GM21390 (cell line): ENCODE measurements at regions not wholly inside any gene's neighbourhood (a gene's known extent, or its start where the extent isn't known, plus 50 kb on each side); places are given as distances from the start of the nearest gene placed in this dataset.

Source experiments
- ATAC-seq: cut with Tn5 transposase; IDR thresholded peaks from one replicate; pipeline ENCODE4 v1.9.1; 2021; ENCODE audit not compliant: unreplicated experiment

DNA sequence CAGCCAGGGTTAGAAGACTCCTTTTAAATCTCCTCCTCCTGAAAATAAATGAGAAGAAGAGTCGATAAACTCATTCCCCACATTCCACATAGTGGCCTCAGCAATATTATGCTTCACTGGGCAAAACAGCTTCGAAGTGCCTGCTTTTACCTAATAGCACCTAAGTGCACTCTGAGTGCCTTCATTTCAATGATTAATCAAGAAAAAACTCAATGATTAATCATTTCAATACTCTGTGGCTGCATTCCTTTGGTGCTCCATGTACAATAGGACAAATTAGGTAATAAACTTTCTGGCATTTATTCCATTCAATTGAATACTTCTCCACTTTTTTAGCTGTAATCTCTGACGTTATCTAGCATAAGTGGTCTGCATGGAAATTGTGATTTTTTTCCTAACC is 174.6 kb downstream of the CCDC71L start:
- ATAC-seq = no peak

DNA sequence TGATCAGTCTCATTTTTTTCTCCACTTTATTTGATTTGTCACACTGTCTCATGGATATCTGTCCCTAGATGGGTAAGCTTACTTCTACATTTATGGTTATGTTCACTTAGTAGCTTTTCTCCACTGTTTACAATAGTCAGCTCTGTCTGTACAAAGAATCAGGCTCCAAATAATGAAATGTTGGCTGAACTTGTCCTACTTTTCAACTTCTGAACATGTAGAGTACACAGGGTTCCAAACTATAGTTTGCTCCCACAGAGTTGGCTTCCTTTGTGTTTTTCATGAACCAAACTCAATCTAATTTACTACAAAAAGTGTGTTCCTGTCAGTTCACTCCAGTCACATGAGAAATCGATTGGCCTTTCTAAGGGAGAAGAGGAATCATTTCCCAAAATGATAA is 175.0 kb downstream of the CCDC71L start:
- ATAC-seq = no peak

DNA sequence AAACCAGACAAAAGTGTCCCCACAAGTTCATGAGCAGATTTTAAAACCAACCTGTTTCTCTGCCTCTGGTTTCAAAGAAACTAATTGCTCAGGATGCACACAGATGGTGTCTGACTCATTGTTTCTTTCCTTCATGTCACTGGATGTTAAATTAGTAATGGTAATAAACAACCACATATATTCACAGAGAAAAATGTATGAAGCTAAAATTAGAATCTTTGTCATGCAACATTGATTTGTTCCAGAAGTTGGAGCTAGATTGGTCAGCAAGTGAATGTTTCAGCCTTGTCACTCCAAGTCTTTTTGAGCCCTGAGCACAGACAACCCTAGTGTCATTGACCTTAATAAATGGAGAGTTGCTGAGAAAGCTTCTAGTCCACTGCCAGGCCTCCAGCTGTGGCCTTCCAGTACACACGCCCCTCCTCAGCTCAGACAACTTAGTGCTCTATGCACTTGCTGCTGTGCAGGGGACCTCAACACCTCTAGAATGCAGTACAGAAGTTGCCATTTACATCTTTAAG is 175.9 kb downstream of the CCDC71L start:
- peak; percentile 43 for ATAC-seq

DNA sequence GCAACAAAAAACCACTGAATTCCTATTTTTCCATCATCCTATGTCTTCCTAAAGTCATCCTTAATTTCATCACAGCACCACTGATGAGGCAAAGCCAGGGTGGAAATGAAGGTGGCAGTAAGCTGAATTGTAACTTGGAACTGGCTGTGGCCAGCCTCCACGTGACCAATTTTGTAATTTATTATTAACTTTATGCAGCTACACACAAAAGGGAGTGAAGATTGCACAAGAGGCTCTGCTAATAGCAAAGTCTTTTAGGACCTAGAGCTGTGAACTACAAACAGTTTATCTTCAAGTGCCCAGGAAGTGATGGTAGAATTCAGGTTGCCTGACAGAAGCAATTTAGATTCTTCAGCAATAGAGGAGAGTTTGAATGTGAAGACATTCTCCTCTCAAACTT is 176.4 kb downstream of the CCDC71L start:
- peak; percentile 14 for ATAC-seq

DNA sequence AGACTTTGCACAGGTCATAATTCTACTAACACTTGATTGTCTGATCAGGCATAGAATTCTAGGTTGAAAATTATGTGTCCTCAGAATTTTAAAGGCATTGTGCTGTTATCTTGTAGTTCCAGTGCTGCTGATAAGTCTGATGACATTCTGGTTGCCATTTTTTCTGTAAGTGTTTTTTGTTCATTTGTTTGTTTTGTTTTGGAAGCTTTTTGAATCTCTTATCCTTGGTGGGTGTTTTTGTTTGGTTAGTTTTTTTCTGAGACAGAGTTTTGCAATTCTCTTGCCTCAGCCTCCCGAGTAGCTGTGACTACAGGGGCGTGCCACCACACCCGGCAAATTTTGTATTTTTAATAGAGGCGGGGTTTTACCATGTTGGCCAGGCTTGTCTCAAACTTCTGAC is 178.9 kb downstream of the CCDC71L start:
- ATAC-seq = no peak

DNA sequence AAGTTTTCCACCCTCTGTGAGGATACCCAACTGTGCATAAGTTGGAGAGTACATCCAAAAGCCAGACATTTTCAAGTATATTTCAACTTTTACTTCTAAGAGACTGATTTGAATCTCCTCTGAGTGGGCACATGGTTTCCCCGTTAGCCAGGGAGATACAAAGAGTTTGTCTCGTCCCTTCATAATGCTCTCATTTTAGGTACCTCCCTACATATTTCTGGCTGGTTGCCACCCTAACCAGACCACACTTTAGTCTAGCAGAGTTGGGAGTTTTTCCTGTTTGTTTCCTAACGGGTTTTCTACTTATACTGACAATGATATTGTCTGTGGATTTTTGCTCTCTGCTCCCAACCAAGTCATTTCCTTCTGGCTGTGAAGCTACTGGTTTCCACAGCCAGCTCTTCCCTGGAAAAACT is 180.3 kb downstream of the CCDC71L start:
- no peak for ATAC-seq

DNA sequence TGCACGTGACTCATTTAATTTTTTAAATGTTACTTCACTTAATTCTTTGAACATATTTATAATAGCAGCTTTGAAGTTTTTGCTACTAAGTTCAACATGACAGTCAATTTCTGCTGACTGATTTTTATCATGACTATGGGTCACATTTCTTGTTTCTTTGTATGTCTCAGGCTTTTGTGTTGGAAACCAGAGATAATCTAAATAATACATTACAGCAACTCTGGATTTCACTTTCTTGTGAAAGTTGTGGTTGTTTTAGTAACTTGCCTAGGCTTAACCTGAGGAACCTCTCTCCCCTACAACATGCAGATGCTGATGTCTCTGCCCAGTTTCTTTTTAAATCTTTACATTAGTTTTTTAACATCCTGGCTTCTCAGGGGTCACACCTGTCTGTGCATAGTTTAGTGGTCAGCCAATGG is 180.8 kb downstream of the CCDC71L start:
- peak; percentile 76 for ATAC-seq

DNA sequence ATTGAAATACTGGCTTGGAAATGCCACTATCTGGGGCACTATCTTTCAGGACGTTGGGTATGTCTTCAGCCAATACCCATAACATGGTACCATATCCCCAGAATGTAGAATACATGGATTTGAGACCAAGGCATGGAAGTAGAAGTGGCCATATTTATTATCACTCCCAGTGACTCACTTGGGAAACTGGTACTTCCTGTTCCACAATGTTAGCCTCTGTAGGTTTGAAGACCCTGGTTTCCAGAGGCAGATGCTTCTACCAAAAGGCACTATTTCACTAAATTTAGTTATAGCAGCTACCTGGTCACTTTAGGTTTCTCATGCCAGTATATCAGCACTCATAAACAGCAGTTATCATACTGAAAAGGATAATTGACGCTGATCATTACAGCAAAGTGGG is 184.2 kb downstream of the CCDC71L start:
- no peak for ATAC-seq

DNA sequence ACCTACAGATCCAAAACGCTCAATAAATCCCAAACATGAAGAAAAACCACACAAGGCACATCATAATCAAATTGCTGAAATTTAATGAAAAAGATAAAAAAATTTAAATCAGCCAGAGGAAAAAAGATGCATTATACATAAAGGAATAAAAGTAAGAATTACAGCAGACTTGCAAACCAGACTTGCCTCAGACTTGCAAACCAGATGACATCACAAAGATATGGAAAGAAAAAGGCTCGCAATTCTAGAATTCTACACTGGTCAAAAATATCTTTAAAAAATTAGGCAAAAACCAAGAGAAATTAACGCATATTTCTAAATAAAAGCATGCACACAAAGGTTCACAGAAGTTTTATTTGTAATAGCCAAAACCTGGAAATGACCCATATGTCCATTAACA is 188.0 kb upstream of the NAMPT start:
- ATAC-seq = no peak

DNA sequence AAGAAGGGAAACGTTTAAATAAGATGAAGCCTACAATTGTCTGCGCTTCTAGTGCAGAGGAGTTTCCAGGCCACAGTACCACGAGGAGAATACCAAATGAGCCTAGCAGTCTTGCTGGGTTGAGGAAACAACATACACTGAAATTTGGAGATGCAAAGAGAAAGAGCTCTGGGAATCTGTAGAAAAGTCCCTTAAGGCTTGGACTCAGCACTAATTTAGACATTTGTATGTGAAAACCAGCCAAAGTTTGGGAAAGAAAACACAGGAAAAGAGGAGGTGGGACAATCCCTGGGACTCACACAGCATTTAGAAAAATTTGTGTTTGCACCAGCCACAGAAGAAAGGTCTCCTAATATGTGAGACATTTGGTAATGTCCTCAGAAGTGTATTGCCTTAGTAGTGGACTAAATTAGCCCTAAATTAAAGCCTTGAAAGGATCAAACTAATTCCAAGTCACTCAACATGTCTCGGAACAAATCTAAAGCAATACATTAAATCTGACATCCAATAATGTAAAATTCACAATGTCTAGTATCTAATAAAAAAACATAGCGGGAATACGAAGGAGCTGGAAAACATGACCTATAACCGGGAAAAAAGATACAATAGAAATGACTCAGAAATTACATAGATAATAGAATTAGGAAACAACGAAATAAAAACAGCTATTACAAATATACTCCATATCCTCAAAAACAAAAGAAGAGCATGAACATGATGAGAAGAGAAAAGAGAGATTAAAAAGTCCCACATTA is 187.1 kb upstream of the NAMPT start:
- ATAC-seq = no peak

DNA sequence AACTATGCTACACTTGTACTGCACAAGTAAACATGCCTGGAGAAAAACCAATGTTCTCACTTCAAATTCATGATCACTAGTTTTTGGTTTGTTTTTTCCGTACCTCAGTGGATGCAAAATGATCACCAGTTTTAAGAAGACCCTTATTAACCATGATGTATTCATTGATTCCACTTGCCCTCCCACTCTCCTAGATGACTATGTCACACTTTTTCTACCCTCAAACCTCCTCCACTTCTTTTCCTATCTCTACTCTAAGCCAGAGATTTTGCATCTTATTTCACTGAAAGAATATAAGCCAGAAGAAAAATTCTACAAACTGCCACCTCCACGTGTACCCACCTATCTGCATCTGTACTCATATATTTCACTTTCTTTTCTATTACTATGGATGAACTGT is 186.2 kb upstream of the NAMPT start:
- ATAC-seq = no peak

DNA sequence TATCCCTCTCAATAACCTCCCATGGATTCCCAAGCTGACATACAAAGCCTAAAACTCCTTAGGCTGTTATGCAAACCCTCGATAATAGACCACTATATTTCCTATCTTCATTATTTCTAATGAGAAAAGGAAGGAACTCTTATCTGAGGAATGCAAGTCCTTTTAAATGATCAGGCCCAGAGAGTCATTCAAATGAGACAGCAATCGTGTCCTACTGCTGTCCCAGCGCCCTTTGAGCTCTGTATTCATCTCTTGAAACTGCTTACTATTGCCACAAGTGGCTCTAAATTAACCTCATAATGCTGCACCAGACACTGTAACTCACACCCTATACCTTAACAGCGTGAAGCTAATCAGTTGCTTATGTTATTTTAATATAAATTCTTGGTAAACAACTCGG is 182.1 kb upstream of the NAMPT start:
- no peak for ATAC-seq

DNA sequence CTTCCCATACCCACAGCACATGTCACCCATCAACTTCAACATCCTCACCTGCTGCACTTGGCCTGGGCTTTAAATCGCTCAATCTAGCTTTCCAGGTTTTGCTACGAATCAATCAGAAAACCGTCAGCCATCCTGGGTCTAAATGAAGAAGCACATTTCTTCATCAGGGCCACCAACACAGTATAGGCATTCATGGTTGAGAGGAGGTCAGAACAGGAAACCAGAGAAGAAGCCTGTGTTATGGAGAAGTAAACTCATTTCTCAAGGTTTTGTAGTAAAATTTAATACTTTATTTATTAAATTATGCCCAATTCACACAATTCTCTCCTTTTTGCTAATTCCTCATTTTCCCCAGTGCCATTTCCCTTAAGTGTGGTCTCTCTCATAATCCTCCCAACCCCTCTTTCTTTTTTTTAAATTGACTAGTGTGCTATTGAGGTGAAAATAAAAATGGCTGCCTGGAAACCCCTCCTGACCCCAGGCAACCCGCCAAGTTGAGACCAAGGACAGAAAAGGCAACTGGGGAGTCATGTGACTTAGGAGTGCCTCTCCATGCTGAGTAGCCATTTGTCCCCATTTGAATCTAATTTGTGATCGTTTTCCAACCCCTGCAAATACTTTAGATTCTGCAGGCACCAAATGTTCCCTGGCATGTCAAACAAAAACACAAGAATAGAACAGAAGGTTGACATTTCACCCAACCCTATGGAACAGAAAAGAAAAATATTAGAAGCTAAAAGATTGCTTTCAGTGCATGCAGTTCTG is 181.1 kb upstream of the NAMPT start:
- ATAC-seq = no peak

DNA sequence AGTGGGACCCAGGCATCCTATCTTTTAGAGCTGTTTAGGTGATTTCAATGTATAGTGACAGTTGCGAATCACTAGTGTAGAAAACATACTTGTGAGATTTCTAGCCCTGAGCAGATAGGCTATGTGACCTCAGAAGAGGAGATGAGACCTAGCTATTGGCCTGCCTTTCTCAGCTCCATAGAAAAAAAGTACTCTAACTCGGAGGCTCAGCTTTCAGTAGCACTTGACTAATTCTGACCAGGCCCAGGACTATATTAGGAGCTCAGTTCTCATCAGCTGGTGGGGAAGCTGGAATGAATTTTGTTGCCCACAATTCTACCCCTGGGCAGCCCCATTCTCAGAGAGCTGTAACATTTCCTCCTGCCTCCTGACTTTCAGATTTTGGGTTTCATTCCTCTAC is 179.9 kb upstream of the NAMPT start:
- no peak for ATAC-seq

DNA sequence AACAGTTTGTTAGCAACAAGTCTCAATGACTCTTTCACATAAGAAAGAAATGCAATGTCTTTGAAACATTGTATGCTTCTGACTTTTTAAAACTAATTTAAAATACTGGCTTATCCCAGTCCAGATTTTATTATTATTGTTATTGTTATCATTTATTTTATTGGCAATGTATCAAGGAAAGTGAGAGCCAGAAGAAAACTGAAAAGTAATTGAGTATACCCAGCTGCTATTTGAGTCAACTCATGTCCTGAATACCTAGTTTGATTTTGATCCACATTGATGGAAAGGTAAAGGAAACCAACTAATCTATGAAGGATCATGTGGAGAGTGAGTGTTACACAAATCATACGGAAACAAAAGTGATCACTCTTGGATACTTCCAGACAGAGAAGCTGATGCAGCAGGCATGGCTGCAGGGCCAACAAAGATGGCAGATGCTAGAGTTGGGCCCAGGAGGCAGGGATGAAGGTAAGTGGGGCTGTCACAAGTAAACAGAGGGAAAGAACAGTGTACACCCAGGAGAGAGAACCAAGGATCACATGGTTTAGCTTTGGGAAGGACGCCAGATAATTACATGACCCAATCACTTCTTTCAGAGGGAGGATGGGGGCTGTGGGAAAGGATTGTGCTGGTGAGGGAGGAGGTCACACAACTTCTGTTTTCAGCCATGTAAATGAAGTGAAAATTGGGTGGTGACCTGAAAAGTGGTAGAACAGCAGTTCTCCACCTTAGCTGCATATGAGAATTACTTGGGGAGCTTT is 179.2 kb upstream of the NAMPT start:
- ATAC-seq = no peak

DNA sequence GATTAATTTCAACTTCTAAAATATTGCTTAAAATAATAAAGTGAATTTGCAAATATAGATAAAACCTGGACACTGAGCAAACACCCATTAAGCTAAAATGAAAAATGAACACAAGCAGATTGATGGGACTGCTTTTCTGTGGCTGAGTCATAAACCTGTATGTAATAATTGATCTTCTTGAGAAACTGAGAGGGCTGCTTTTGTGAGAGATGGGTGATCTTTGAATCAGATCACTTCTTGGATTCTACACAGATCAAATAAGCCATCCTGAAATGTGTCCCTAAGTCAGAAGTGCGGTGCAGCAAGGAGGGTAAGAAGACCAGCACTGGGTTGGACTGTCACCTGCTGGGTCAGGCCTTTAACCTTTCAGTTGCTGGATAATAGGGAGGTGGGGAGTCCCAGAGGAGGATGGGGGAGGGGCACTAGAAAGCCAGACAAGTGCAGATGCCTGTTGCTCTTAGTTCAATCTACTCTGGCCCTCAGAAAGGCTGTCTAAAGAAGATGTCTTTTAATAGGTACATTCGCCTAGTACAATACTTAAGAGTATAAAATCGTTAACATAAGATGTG is 178.2 kb upstream of the NAMPT start:
- ATAC-seq = no peak

DNA sequence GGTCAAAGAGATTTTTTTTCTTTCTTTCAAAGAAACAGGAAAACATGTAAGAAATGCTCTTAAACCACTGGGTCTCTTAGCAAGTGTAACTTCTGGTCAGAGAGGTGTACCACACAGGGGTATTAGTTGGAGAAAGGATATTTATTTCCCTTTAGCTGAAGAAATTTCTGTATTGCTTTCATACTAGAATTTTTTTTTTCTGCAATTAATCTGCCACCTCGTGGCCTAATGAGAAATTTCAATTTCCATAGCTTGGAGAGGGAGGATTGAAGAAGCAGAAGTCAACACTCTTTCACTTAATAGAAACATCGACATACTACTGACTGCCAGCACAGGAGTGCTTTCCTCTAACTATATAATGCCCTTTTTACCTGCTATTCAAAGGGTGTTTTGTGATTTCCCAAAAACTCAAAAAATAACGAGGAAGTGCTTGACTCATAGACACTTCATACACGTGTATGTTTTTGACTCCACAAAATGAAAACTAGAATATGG is 177.6 kb upstream of the NAMPT start:
- peak; percentile 46 for ATAC-seq

DNA sequence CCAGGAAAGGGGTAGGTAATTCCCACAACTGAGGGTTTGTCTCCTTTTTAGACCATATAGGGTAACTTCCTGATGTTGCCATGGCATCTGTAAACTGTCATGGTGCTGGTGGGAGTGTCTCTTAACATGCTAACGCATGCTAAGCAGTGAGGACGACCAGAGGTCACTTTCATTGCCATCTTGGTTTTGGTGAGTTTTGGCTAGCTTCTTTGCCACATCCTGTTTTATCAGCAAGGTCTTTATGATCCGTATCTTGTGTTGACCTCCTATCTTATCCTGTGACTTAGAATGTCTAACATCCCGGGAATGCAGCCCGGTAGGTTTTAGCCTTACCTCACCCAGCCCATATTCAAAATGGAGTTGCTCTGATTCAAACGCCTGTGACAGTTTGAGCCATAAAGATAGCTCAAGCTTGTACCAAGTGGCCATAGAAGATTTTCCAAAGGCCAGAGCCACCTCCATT is 176.0 kb upstream of the NAMPT start:
- ATAC-seq = no peak

DNA sequence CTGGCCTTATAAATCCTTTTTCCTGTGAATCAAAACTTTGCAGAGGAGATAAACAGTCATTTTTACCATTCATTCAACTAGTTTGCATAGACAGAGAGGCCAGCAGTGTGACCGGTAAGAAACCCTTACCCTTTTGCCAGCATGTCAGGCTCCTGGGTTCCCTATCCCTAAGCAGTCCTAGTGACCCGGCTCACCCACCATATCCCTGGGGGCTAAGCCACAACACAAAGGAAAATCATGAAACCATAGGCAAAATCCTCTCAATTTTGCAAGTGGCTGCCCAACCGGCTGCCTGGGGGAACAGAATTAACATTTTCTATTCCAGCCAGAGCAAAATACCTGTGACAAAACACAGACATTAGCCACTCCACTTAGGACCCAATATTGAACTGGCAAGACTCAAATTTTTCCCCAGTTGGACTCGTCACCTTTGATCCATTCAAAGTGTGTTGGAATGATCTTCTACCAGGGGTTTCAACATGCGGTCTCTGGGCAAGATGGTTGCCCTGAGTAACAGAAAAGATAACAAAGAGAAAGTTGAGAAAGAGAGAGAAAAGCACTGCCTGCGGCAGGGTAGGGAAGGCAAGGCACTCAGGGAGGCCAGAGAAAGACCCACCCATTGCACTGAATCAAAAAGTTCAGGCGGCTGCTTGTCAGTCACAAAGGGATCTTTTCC is 174.8 kb upstream of the NAMPT start:
- no peak for ATAC-seq

DNA sequence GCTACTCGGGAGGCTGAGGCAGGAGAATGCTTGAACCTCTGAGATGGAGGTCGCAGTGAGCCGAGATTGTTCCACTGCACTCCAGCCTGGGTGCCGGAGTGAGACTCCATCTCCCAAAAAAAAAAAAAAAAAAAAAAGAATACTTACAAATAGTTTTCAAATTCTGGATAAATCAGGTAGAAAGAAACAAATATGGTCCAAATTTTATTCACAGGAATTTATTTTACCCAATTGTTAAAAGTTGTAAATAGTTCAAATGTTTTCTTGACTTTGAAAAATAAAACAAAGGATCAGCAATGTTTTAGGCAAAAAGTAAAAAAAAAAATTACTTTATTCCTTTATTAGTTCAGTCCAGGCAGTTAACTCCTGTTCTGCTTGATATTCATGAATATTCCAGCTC is 172.9 kb upstream of the NAMPT start:
- ATAC-seq = no peak
